A204.1 (cell line): ENCODE measurements at regions not wholly inside any gene's neighbourhood (a gene's known extent, or its start where the extent isn't known, plus 50 kb on each side); places are given as distances from the start of the nearest gene placed in this dataset.
A peak's percentile ranks its signal among the peaks of the same experiment; 100 is the strongest.

ENCODE experiments used
- FAIRE-seq: peaks from 2 replicates; lab custom pipeline; 2012; peaks lifted over from hg19 to GRCh38; lab: Jason Lieb, UNC

DNA sequence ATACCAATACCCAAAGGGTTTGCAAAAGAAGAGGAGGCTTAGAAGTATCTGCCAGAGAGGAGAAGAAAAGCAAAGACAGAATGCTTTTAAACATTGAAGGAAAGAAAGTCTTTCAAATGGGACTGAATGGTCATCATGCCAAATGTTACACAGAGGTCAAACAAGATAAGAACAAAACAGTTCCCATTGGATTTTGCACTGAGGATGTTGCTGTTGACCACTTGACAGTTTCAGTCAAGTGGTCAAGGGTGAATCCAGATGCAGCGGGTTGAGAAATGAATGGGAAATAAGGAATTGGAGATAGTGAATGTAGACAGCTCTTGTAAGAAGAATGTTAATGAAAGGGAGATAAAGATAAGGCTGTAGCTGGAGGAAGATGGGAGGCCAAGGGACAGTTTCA, 64.8 kb upstream of the FGG start:
- no peak for FAIRE-seq

DNA sequence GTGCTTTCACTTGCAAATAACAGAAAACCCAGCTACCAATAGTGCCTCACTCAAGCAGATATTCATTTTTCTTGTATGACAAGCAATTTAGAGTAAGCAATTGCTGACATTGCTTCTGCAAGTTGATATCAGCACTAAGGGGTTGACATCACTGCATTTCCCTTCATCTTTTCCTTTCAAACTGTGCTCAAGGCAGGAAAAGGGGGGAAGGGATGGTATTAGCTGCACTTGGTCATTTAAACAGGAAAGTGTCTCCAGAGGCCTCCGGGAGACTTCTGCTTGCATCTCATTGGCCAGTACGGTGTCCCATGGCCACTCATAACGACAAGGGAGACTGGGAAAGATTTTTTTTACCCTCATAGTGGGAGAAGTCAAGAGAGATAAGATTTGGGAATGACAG, 65.5 kb upstream of the FGG start:
- FAIRE-seq: no peak

DNA sequence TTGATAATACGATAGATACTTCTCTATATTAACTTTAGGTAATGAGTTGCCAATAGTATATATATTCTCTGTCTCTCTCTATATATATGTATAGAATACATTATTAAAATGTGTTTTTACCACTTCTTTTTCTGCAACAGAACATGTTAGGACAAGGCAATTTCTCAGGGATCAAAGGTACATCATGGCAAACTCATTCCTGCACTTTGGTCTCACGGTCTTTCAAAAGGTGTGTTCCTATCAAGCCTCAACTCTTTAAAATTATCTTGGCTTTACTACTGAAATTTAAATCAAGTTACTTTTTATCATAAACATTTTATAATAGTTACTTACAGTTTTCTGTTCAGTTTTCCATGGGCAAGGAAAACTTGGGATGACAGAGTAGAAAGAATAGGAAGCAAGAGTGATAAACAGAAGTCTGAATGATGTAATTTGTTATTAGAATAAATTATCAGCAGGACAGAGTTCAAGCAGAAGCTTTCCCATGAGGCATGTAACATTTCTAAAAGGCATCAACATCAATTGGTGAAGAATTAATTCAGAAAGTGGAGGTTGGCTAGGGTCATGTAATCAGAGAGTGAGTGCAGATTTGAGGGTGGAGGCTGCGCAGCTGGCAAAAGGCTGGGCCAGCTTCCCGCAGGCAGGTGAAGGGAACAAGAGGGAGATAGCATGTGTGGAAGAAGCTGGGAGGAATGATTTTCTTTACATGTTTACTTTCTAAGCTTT, 59.7 kb upstream of the LRAT start:
- no peak for FAIRE-seq

DNA sequence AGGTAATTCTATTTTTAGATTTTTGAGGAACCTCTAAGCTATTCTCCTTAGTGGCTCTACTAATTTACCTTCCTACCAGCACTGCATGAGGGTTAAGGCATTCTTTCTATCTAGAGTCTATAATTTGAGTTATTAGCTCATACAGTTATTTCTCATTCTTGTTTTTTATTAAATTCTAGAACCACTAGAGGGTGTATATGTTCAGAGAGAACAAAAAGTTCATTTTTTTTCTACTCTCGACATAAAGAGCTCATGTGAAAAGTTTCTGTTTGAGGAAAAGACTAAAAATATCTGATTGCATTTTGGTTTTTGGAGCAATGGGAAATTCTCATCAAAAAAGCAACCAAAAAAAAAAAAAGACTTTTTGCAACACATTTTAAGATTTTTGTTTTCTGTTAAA, 57.0 kb upstream of the LRAT start:
- FAIRE-seq: peak; percentile 61

- FAIRE-seq: no peak
Measured at GRCh38 chr4:154687840-154688239, 56.0 kb upstream of the LRAT start.

DNA sequence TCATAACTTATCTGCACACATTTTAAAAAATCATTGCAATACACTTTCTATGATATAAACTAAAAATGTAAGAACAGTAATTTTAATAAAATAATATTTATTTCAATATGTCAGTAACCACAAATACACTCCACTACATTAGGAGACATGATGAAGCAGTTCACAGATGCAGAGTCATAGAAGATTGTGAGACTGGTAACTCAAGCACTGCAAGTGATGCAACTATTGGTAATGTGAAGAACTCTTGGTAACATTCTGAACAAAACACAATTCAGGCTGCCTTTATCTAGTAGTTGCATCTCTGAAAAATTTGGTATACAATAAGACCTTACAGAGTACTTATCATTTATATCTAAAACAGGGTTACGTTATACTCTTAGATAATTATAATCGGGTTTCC, 52.6 kb upstream of the LRAT start:
- FAIRE-seq: no peak

DNA sequence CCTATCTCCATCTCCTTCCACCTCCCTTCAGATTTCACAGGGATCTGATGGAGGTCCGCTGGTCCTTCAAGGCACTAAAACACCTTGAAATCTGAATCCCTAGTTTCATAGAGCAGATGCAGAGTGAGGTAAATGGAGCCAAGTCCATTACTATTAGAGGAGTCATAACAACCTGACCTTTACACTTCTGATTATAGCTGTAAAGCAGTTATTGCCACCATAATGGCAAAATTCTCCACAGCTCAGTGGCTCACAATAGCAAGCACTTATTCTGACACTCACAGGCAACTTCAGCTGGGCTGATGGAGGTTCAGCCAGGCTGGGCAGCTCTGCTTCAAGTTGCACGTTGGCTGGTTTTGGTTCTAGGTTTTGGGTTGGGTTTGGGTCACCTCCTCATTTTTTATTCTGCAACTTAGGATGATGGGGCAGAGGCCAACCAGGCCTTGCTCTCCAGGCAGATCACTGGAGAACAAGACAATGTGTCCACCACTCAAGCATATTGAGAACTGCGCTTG, 51.4 kb upstream of the LRAT start:
- no peak for FAIRE-seq
